HFF-Myc (cell line): ENCODE measurements at regions not wholly inside any gene's neighbourhood (a gene's known extent, or its start where the extent isn't known, plus 50 kb on each side); places are given as distances from the start of the nearest gene placed in this dataset.

Experiments used
- DNase-seq: peaks from one replicate; pipeline ENCODE4 v3.0.0-alpha.2; 2011; ENCODE audit warnings: low read depth; ENCODE audit errors: extremely low read depth
- H3K4me3 ChIP-seq: replicated peaks from 2 replicates; pipeline ENCODE4 v1.5.1; 2011; ENCODE audit warnings: low read depth, mild to moderate bottlenecking, control low read depth, low read length
- TF ChIP-seq, protein P1 (sequence below): IDR thresholded peaks from 2 replicates; pipeline ENCODE4 v1.5.1; 2012; ENCODE audit warnings: mild to moderate bottlenecking, low read depth, low read length, control low read depth; ENCODE audit errors: missing control alignments

DNA sequence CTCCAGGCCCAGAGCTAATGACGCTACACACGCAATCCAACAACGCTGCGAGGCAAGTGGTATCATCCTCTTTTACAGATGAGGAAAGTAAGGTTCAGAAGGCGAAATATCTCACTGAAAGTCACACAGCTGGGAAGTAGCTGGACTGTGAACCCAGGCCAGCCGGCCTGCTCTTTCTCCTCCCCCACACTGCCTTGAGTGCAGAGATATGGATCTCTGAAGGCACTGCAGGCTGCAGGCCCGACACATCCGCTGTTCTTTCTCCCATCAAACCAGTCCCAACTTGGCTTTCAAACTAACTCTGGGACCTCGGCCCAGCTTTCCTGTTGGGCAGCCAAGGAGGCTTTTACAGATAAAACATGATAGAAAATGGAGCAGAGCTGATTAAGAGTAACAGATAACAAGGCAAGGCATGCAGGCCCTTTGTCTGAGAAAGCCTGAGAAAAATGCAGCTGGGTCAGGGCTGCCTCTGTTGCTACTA, 64.0 kb upstream of the PTPRJ start:
- no peak overlapping the region for H3K4me3 ChIP-seq
- no peak for DNase-seq
- TF ChIP-seq, protein P1, sequence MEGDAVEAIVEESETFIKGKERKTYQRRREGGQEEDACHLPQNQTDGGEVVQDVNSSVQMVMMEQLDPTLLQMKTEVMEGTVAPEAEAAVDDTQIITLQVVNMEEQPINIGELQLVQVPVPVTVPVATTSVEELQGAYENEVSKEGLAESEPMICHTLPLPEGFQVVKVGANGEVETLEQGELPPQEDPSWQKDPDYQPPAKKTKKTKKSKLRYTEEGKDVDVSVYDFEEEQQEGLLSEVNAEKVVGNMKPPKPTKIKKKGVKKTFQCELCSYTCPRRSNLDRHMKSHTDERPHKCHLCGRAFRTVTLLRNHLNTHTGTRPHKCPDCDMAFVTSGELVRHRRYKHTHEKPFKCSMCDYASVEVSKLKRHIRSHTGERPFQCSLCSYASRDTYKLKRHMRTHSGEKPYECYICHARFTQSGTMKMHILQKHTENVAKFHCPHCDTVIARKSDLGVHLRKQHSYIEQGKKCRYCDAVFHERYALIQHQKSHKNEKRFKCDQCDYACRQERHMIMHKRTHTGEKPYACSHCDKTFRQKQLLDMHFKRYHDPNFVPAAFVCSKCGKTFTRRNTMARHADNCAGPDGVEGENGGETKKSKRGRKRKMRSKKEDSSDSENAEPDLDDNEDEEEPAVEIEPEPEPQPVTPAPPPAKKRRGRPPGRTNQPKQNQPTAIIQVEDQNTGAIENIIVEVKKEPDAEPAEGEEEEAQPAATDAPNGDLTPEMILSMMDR: no peak

- DNase-seq: no peak
- H3K4me3 ChIP-seq: no peak overlapping the region
- TF ChIP-seq, protein P1: no peak
Measured at GRCh38 chr11:47915783-47916182, 64.6 kb upstream of the PTPRJ start.

GRCh38 chr11:47915374-47915773, 65.0 kb upstream of the PTPRJ start:
- no peak overlapping the region for H3K4me3 ChIP-seq
- TF ChIP-seq, protein P1: no peak
- DNase-seq: no peak

GRCh38 chr11:47914743-47915142, 65.6 kb upstream of the PTPRJ start:
- TF ChIP-seq, protein P1: no peak
- H3K4me3 ChIP-seq: no peak overlapping the region
- no peak for DNase-seq

GRCh38 chr11:47913529-47914244, 65.5 kb upstream of the NUP160 start:
- TF ChIP-seq, protein P1: no peak
- no peak overlapping the region for H3K4me3 ChIP-seq
- DNase-seq: no peak

GRCh38 chr11:47912843-47913437, 64.8 kb upstream of the NUP160 start:
- H3K4me3 ChIP-seq: no peak overlapping the region
- DNase-seq: no peak
- TF ChIP-seq, protein P1: no peak
